Astrocyte (in vitro differentiated cells and primary cell): ENCODE measurements at regions not wholly inside any gene's neighbourhood (a gene's known extent, or its start where the extent isn't known, plus 50 kb on each side); places are given as distances from the start of the nearest gene placed in this dataset.

Source experiments
- CTCF ChIP-seq: IDR thresholded peaks from 2 replicates; pipeline ENCODE4 v1.5.1; 2011; ENCODE audit warnings: low read depth, mild to moderate bottlenecking, inconsistent platforms, low read length, moderate library complexity; ENCODE audit not compliant: insufficient read depth
- EZH2 ChIP-seq: IDR thresholded peaks from 2 replicates; pipeline ENCODE4 v1.6.1; 2012; ENCODE audit warnings: mild to moderate bottlenecking, low read length, inconsistent platforms; ENCODE audit not compliant: insufficient read depth

- TF ChIP-seq CTCF (no peak), EZH2 (no peak)
These were observed 59.4 kb upstream of the CCNY start for GRCh38 chr10:35276889-35277288.
